GM19043 (cell line): ENCODE measurements at regions not wholly inside any gene's neighbourhood (a gene's known extent, or its start where the extent isn't known, plus 50 kb on each side); places are given as distances from the start of the nearest gene placed in this dataset.

ENCODE experiments used
- ATAC-seq: cut with Tn5 transposase; IDR thresholded peaks from one replicate; pipeline ENCODE4 v1.9.1; 2021; ENCODE audit warnings: low read depth; ENCODE audit not compliant: unreplicated experiment

- no peak for ATAC-seq
Observed at GRCh38 chr2:15762449-15762848, 170.8 kb downstream of the DDX1 start.

GRCh38 chr2:15763106-15763821 is 171.6 kb downstream of the DDX1 start:
- no peak for ATAC-seq

GRCh38 chr2:15763822-15764682 is 172.4 kb downstream of the DDX1 start:
- ATAC-seq = no peak

GRCh38 chr2:15764683-15765011 is 173.0 kb downstream of the DDX1 start:
- ATAC-seq = no peak

- no peak for ATAC-seq
Observed at GRCh38 chr2:15765211-15765610, 173.5 kb downstream of the DDX1 start.

GRCh38 chr2:15765686-15766302 is 174.1 kb downstream of the DDX1 start:
- no peak for ATAC-seq

GRCh38 chr2:15766303-15766861 is 174.0 kb upstream of the MYCN start:
- ATAC-seq = no peak

GRCh38 chr2:15766911-15767597 is 173.3 kb upstream of the MYCN start:
- no peak for ATAC-seq

- ATAC-seq = no peak
Observed at GRCh38 chr2:15767679-15768078, 172.7 kb upstream of the MYCN start.

GRCh38 chr2:15768142-15768541 is 172.2 kb upstream of the MYCN start:
- no peak for ATAC-seq

- ATAC-seq = no peak
Observed at GRCh38 chr2:15768615-15769014, 171.7 kb upstream of the MYCN start.

GRCh38 chr2:15769235-15769634 is 171.1 kb upstream of the MYCN start:
- no peak for ATAC-seq

GRCh38 chr2:15769676-15770547 is 170.4 kb upstream of the MYCN start:
- no peak for ATAC-seq

- no peak for ATAC-seq
Observed at GRCh38 chr2:15770606-15771005, 169.7 kb upstream of the MYCN start.

GRCh38 chr2:15771124-15771523 is 169.2 kb upstream of the MYCN start:
- no peak for ATAC-seq

GRCh38 chr2:15772086-15772595 is 168.2 kb upstream of the MYCN start:
- ATAC-seq = no peak

- ATAC-seq = no peak
Observed at GRCh38 chr2:15772681-15773080, 167.7 kb upstream of the MYCN start.

- ATAC-seq = no peak
Observed at GRCh38 chr2:15773204-15773603, 167.1 kb upstream of the MYCN start.

GRCh38 chr2:15773846-15774245 is 166.5 kb upstream of the MYCN start:
- no peak for ATAC-seq
